OCI-LY1 (cell line): ENCODE measurements at regions not wholly inside any gene's neighbourhood (a gene's known extent, or its start where the extent isn't known, plus 50 kb on each side); places are given as distances from the start of the nearest gene placed in this dataset.

Source experiments
- H2AFZ ChIP-seq: fragments of 200-600 bp; sonication (generic), shearing (Covaris generic); 2 replicates; pipeline ENCODE4 v1.6.0; 2014; ENCODE audit warnings: antibody characterized with exemption, mild to moderate bottlenecking, low read length
- H3F3A ChIP-seq: fragments of 200-600 bp; sonication (generic), shearing (Covaris generic); 2 replicates; pipeline ENCODE4 v1.6.0; 2014; ENCODE audit warnings: mild to moderate bottlenecking, antibody characterized with exemption, low read length, moderate library complexity; ENCODE audit not compliant: insufficient read depth
- H3K27ac ChIP-seq: fragments of 200-600 bp; sonication (generic); 2 replicates; pipeline ENCODE4 v1.5.1; 2014; ENCODE audit warnings: low read length, mixed run types, mild to moderate bottlenecking, low read depth; ENCODE audit not compliant: poor library complexity, severe bottlenecking
- H3K27me3 ChIP-seq: fragments of 200-600 bp; sonication (generic); 2 replicates; pipeline ENCODE4 v1.6.0; 2014; ENCODE audit warnings: antibody characterized with exemption, mild to moderate bottlenecking, low read length, moderate library complexity; ENCODE audit not compliant: insufficient read depth
- H3K36me3 ChIP-seq: fragments of 200-600 bp; sonication (generic); 2 replicates; pipeline ENCODE4 v1.6.1; 2014; ENCODE audit warnings: mild to moderate bottlenecking, antibody characterized with exemption, low read length, moderate library complexity, mixed read lengths; ENCODE audit not compliant: insufficient read depth
- H3K4me1 ChIP-seq: fragments of 200-600 bp; sonication (generic); 2 replicates; pipeline ENCODE4 v1.5.1; 2014; ENCODE audit warnings: mild to moderate bottlenecking, low read length, moderate library complexity; ENCODE audit not compliant: insufficient read depth, severe bottlenecking
- H3K4me2 ChIP-seq: fragments of 200-600 bp; sonication (generic), shearing (Covaris generic); 2 replicates; pipeline ENCODE4 v1.6.1; 2014; ENCODE audit warnings: low read length
- H3K4me3 ChIP-seq: fragments of 200-600 bp; sonication (generic); 2 replicates; pipeline ENCODE4 v1.5.1; 2014; ENCODE audit warnings: low read length, low read depth, mild to moderate bottlenecking, mixed read lengths; ENCODE audit not compliant: poor library complexity, severe bottlenecking
- H3K79me2 ChIP-seq: fragments of 200-600 bp; shearing (Covaris generic); 2 replicates; pipeline ENCODE4 v1.6.1; 2016; ENCODE audit warnings: mixed run types, low read length, mixed read lengths; ENCODE audit not compliant: insufficient read depth
- H3K9ac ChIP-seq: fragments of 200-600 bp; sonication (generic), shearing (Covaris generic); 2 replicates; pipeline ENCODE4 v1.6.1; 2014; ENCODE audit warnings: mild to moderate bottlenecking, low read length, mixed read lengths
- H3K9me2 ChIP-seq: fragments of 200-600 bp; sonication (generic), shearing (Covaris generic); 2 replicates; pipeline ENCODE4 v1.6.1; 2014; ENCODE audit warnings: low read depth, mild to moderate bottlenecking, low read length, mixed read lengths
- H3K9me3 ChIP-seq: fragments of 200-600 bp; shearing (Covaris generic); 2 replicates; pipeline ENCODE4 v1.6.1; 2014; ENCODE audit warnings: low read length, mixed read lengths
- H4K20me1 ChIP-seq: fragments of 200-600 bp; sonication (generic), shearing (Covaris generic); 2 replicates; pipeline ENCODE4 v1.6.0; 2016; ENCODE audit warnings: mild to moderate bottlenecking, low read length; ENCODE audit not compliant: insufficient read depth
- CTCF ChIP-seq: fragments of 200-600 bp; sonication (generic), shearing (Covaris generic); IDR thresholded peaks from 2 replicates; pipeline ENCODE4 v1.5.1; 2017; ENCODE audit warnings: mild to moderate bottlenecking, antibody characterized with exemption, low read length, moderate library complexity, mixed read lengths
- EZH2 ChIP-seq: fragments of 200-600 bp; sonication (generic), shearing (Covaris generic); IDR thresholded peaks from 2 replicates; pipeline ENCODE4 v1.8.0; 2017; ENCODE audit warnings: borderline replicate concordance, mixed run types, mild to moderate bottlenecking, antibody characterized with exemption, low read length, moderate library complexity, mixed read lengths

DNA sequence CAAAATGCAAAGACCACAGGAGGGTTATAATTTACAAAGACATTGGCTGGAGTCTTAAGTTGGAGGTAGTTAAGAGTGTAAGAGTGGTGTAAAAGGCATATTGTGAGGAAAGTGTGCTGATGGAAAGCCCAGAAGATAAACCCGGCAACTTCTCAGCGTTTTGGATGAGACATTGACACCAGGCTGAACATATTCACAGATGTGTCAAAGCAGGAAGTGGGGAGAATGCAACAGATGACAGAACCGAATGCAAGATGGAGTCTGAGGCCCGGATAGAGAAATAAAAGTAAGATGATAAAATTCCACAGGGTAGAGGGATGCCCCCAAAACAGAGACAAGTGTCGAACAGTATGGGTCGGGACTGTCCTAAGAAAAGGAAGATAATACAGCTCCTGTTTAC, 230.4 kb upstream of the TMEM72 start:
- H2AFZ ChIP-seq: no peak overlapping the region
- no peak overlapping the region for H3K27ac ChIP-seq

DNA sequence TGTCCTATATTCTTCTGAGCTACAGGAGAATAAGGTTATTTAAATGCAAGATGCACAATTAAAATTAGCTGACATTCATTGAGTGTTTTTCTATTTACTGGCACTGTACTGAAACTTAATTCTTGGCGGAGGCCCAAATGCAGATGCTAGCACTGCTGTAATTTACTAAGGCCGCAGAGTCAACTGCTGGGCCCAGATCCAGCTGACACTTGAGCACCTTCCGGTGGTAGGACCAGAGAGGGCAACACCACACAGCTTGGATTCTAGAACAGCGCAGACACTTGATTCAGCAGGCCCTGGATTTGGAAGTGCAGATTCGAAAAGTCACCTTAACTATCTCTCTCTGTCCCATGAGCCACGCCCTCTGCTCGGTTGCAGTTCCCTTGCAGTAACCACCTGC, 228.6 kb upstream of the TMEM72 start:
- no peaks in the 10 kb centered on the region for H3K9me3 ChIP-seq
- H3K79me2 ChIP-seq: no peaks in the 10 kb centered on the region
- H3F3A ChIP-seq: no peaks in the 10 kb centered on the region
- no peak overlapping the region for H3K9ac ChIP-seq
- no peak overlapping the region for H3K4me2 ChIP-seq
- no peak overlapping the region for H2AFZ ChIP-seq
- no peak overlapping the region for H3K27ac ChIP-seq
- no peaks in the 10 kb centered on the region for H3K36me3 ChIP-seq
- TF ChIP-seq EZH2 (no peak), CTCF (no peak)
- H3K9me2 ChIP-seq: no peaks in the 10 kb centered on the region
- no peaks in the 10 kb centered on the region for H4K20me1 ChIP-seq
- no peaks in the 10 kb centered on the region; the same call in 1 of the 2 replicates for H3K27me3 ChIP-seq
- H3K4me3 ChIP-seq: no peak overlapping the region
- H3K4me1 ChIP-seq: no peaks in the 10 kb centered on the region

More for the DNA sequence above, 230.4 kb upstream of the TMEM72 start:
- H3K9ac ChIP-seq: no peak overlapping the region
- H3K79me2 ChIP-seq: no peaks in the 10 kb centered on the region
- no peaks in the 10 kb centered on the region for H3K9me3 ChIP-seq
- H3K4me2 ChIP-seq: no peak overlapping the region
- TF ChIP-seq EZH2 (no peak), CTCF (no peak)
- H3K4me1 ChIP-seq: no peaks in the 10 kb centered on the region
- no peaks in the 10 kb centered on the region for H3F3A ChIP-seq
- H3K9me2 ChIP-seq: no peaks in the 10 kb centered on the region
- no peaks in the 10 kb centered on the region for H4K20me1 ChIP-seq
- H3K4me3 ChIP-seq: no peak overlapping the region
- no peaks in the 10 kb centered on the region; the same call in 1 of the 2 replicates for H3K27me3 ChIP-seq
- no peaks in the 10 kb centered on the region for H3K36me3 ChIP-seq

DNA sequence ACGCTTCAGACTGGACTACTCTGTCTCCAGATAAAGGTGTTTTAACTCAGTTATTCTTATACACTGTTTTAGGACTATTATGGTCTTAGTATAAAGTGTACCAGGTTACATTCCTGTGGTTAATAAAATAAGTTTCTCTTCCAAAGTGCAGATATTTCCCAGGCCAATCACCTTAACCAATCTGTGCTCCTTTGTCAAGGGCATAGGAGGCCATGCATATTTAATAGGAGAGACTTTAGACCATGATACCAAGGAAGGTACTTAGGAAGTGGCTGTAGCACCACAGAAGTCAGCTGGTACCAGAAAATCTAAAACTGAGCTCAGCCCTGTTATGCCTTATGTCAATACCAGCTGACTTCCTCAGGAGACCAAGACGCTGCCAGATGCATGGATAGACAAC, 226.5 kb upstream of the TMEM72 start:
- no peak overlapping the region for H3K9ac ChIP-seq
- H3K27me3 ChIP-seq: no peaks in the 10 kb centered on the region
- H3K79me2 ChIP-seq: no peaks in the 10 kb centered on the region
- H3F3A ChIP-seq: no peaks in the 10 kb centered on the region
- H3K4me1 ChIP-seq: no peaks in the 10 kb centered on the region
- H2AFZ ChIP-seq: no peak overlapping the region
- TF ChIP-seq EZH2 (no peak), CTCF (no peak)
- H4K20me1 ChIP-seq: no peaks in the 10 kb centered on the region
- H3K9me3 ChIP-seq: no peaks in the 10 kb centered on the region
- H3K36me3 ChIP-seq: no peaks in the 10 kb centered on the region
- no peak overlapping the region for H3K27ac ChIP-seq
- no peak overlapping the region for H3K4me2 ChIP-seq
- no peaks in the 10 kb centered on the region for H3K9me2 ChIP-seq
- no peak overlapping the region for H3K4me3 ChIP-seq
